GM20000 (cell line): ENCODE measurements at regions not wholly inside any gene's neighbourhood (a gene's known extent, or its start where the extent isn't known, plus 50 kb on each side); places are given as distances from the start of the nearest gene placed in this dataset.

Experiments
- DNase-seq: peaks from one replicate; pipeline ENCODE4 v3.0.0; 2012; ENCODE audit warnings: low spot score
- CTCF ChIP-seq: IDR thresholded peaks from 2 replicates; pipeline ENCODE4 v1.5.1; 2012; ENCODE audit warnings: mild to moderate bottlenecking, control low read depth; ENCODE audit errors: extremely low read depth, missing control alignments

GRCh38 chr5:33043343-33043997 is 332.3 kb downstream of the NPR3 start:
- DNase-seq: no peak
- no peak for TF ChIP-seq CTCF

GRCh38 chr5:33046091-33046490 is 335.0 kb downstream of the NPR3 start:
- no peak for DNase-seq
- no peak for TF ChIP-seq CTCF

GRCh38 chr5:33048315-33048714 is 337.2 kb downstream of the NPR3 start:
- DNase-seq: no peak
- no peak for TF ChIP-seq CTCF

GRCh38 chr5:33049298-33049697 is 338.2 kb downstream of the NPR3 start:
- TF ChIP-seq CTCF: no peak
- DNase-seq: no peak

GRCh38 chr5:33049842-33050241 is 338.7 kb downstream of the NPR3 start:
- DNase-seq: no peak
- TF ChIP-seq CTCF: no peak

- no peak for DNase-seq
- no peak for TF ChIP-seq CTCF
Measured at GRCh38 chr5:33059081-33059480, 348.0 kb downstream of the NPR3 start.

GRCh38 chr5:33065131-33065530 is 354.0 kb downstream of the NPR3 start:
- no peak for TF ChIP-seq CTCF
- no peak for DNase-seq
